Activated CD4-positive, alpha-beta T cell treated with anti-CD3 and anti-CD28 coated beads, Interleukin-2, Interleukin-4, amounts not matched to agents 100 ng/mL and 50 ng/mL, durations not matched to agents 16 hours and 8 hours (primary cell): ENCODE measurements at regions not wholly inside any gene's neighbourhood (a gene's known extent, or its start where the extent isn't known, plus 50 kb on each side); places are given as distances from the start of the nearest gene placed in this dataset.

ENCODE experiments used
- DNase-seq: peaks from one replicate; pipeline ENCODE4 v3.0.0-alpha.2; 2020; ENCODE audit warnings: low spot score

- DNase-seq = no peak
Observed at GRCh38 chr4:156710365-156711192, 261.0 kb downstream of the PDGFC start.

DNA sequence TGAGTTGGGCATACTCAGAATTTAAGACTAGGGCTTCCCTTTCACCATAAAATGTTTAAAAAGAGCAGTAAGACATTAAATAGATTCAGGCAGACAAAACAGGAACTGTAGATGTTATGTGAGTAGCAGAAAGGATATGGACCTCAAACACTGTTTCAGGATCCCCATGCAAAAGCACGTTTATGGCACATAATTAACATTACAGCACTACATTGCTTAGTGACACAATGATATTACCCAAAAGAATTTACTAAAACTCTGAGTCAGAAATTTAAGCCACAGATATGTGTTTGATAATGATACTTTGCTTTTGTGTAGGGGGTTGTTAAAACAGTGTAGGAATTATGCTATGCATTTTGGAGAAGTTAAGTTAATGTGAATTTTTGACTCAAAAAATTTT is 266.3 kb downstream of the PDGFC start:
- DNase-seq = no peak

DNA sequence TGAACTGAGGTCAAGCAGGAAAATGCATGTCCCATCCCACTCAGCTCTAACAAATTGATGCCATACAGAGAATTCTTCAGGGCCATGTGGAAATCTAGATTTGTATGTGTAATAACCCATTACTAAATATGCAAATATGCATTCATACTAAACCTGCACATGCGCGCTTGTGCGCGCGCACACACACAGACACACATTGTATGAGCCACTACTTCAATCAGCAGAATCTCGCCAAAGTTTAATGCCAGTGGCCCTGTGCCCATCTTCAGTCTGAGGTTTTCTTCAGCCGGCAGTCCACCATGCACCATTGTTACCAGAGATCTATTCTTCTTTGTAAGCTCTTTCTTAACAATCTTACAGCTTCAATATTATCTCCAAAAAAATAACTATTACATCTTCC is 276.4 kb downstream of the PDGFC start:
- DNase-seq = no peak

DNA sequence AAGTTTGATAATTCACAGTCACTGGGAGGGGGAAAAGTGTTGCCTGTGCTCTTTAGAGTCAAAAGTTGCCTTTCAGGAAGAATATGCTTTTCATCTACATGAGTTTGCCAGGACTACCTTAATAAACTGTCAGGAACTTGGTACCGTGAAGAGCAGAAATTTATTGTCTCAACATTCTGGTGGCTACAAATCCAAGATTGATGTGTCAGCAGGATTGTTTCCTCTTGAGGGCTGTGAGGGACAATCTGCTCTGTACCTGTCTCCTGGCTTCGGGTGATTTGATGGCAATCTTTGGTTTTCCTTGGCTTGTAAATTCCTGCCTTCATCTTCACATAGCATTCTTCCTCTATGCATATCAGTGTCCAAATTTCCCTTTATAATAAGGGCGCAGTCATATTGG is 277.2 kb downstream of the PDGFC start:
- DNase-seq = no peak

GRCh38 chr4:156693557-156693956 is 278.0 kb downstream of the PDGFC start:
- DNase-seq = no peak

DNA sequence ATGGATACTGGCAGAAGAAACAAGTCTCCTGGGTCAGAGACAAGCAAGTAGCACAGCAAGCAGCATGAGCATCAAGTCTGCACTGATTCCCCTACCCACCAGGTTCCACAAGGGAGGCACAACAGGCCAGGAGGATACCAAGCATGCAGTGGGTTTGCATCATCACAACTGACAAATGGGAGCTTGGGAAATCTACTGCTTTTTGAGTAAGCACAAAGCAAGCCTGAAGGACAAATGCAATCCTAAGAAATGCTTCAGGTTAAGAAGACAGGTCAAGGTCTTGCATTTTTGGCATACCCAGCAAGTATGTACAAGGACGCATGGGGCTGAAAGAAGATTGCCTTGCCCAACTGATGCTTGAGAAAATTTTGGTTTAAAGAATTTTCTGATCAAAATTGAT is 279.6 kb downstream of the PDGFC start:
- DNase-seq = no peak

DNA sequence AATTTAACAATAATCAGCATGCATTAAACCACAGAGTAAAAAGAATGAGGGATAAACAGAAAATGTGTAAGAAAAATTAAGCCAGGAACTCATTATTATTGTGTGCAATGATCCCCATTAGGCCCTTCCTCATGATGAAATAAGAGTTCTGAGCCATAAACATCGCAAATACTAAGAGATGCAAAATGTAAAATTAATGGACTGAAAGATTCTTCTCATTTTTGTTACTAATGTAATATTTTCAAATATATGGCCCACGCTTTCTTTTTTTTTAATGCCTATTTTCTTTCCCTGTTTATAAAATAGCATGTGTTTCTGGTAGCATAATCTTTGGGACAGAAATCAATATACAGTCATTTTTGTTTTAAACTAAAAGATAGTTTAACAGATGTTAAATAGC is 281.0 kb downstream of the PDGFC start:
- no peak for DNase-seq

GRCh38 chr4:156686120-156686519 is 285.5 kb downstream of the PDGFC start:
- no peak for DNase-seq

DNA sequence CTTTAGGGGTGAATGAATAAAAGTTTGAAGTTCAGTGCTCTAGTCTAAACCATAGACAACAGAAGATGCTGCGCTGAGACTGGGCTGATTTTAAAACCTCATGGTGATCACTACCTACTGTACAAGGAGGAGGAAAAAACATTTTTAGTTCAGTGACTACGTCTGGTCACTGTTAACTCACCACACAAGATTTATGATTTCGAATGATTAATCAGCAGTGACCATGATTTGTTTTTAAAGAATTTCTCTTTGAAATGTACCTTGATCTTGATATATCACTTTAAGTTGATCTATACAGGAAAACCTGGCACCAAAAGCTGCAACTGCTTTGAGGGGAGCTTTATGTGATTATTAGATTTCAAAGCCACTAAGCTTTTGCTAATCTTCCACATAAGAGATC is 286.3 kb downstream of the PDGFC start:
- DNase-seq = no peak

GRCh38 chr4:156677656-156678055 is 293.9 kb downstream of the PDGFC start:
- no peak for DNase-seq

- no peak for DNase-seq
Observed at GRCh38 chr4:156677131-156677531, 294.5 kb downstream of the PDGFC start.

DNA sequence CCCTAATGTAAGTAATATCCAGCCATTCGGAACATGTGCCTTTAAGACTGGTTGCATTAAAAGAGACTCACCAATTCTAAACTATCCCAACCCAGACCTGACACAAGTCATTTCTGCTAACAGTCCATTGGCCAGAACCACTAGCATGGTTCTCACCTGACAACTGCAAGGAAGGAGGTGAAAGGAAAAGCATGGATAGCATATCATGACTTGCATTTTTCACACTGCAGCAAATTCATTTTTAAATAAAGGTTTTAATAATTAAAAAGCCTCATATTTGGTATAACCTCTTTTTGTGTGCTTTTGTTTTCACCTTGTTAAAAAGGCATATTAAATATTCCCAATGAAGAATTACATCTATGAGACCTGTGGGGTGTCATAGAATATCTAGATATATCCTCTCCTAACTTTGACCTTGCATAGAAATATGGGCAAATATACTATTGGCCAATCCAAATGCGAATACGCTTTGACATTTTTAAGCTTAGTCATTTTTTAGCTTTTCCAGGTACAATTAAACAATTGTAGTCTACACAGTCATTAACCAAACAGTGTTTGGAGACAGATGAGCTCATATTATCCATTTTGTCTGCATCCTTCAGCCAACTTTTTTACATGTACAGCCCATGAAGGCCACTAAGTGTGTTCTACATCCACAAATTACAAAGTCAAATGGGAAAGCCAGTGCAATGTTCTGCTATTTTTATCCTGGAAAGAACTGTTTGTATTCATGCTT is 295.3 kb downstream of the PDGFC start:
- no peak for DNase-seq

DNA sequence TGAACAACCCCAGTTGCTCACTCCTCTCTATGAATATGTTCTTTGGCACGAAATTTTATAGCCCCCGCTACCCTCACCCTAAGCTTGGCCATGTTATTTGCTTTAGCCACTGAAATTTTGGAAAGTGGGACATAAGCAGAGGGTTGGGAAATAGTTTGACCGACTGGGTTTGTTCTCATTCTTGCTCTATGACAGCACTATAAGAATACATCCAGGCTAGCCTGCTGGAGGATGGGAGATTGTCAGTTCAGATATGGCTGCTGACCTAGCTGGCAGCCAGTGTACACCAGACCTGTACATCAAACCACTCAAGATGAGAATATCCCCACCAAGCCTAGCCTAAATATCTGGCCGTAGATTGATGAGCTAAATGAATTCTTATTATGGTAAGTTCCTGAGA is 298.1 kb downstream of the PDGFC start:
- no peak for DNase-seq

DNA sequence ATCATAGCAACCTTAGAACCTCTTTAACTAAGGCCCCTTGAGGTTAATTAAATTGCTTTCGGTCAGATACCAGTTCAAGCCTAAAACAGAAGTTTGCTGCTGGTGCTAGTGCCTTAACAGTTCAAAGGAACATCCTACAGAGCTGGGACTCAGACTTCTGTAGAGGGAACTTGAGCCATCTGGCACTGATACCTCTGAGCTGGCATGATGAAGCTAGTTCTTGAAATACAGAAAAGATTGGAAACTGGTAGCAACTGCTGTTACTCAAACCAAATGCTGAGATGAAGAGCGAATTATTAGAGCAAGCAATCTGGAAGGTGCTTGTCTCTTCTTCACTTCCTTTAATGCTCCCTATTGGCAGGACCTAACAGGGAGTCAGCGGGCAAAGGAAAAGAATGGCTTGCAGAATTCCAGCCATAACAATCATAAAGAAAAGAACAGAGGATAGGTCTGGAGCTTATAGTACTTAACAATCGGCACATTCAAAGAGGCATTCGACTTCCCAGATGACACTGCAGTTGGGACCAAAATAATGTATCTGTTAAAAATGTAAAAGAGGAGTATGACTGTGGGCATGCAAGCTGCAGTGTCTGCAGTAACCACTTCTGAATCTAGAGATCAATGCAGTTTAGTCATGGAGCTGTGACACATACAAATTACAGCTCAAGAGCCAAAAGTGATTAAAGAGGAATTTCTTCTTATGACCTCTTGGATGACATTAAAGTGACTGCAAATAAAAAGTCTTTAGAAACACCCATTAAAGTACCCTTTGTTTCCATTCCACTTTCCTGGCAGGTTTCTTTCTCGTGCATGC is 298.9 kb downstream of the PDGFC start:
- DNase-seq = no peak

DNA sequence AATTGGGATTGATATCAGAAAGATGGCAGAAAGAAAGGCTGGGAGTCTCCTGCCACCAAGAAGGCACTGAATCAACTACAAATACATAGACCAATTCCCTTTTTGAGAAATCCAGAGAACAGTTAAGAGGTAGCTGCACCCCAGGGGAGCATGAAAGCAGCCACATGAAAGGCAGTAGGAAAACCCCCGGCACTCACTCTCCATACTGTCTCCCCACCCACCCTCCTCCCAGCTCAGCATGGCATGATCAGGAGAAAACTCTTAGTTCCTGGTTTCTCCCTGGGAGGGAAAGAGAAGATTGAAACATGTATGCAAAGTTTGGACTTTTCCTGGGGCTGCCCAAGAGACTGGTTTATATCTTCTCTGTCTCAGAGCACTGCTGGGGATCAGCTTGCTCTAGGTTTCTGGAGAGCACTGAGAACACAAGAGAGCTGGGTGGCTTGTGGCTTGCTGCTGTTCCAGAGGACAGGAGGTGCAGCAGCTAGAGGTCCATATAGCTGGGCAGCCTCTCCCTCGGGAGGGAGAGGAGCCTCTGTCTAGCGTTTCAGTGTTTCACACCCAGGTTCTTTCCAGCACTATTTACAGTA is 305.7 kb downstream of the PDGFC start:
- no peak for DNase-seq

- no peak for DNase-seq
Observed at GRCh38 chr4:156663663-156664062, 307.9 kb downstream of the PDGFC start.

DNA sequence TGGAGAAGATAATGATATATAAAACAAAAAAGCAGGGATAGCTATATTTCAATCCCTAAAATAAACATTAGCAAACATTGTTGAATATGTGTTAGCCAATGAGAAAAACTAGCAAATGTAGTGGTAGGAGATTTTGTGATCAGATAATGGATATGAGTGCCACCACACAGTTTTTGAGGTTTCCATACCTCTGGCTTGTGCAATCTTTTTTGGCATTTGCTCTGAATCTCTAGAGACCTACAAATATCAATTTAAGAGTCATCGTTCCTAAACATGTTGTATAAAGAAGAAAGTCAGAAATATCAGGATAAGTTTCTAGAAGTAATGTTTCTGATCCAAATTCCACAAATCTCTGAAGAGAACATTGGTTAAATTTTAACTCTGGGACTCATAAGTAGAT is 308.7 kb downstream of the PDGFC start:
- DNase-seq = no peak

- DNase-seq = no peak
Observed at GRCh38 chr4:156661555-156661954, 310.0 kb downstream of the PDGFC start.

GRCh38 chr4:156660465-156660864 is 311.1 kb downstream of the PDGFC start:
- no peak for DNase-seq

DNA sequence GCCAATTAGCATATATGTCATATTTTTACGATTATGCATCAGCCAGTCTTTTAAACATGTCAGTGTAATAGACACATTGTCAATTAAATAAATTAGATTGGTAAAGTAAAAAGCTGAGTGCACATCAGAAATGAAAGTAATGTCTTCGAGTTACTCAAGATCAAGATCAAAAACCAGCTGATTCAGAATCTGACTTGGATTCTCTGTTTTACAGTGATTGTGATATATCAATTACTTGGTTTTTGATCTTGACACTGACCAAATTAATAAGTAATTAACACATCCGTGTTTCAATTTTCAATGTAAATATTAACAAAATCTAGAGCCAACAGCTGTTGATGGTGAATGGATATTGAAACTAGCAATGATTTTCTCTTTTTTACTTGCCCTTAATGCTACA is 311.6 kb downstream of the PDGFC start:
- DNase-seq = no peak

- no peak for DNase-seq
Observed at GRCh38 chr4:156659570-156659969, 312.0 kb downstream of the PDGFC start.

DNA sequence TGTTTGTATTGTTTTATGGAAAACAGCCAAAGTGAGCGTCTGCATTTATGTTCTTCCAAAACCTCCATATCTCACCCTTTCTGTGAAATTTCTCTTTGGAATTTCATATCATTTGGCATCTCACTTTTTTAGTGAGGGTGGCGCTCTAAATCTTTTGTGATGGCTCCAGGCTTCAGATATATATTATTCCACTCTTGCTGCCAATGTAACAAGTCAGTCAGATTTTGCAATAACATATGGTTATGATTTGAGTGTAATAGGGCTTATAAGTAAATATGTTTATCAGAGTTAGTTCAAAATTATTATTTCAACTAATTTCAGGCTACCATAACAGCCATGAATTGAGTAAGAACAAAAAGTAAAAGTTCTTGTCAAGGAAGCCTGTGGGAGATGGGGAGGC is 314.7 kb downstream of the PDGFC start:
- DNase-seq = no peak
